ENCODE measurements at regions not wholly inside any gene's neighbourhood (a gene's known extent, or its start where the extent isn't known, plus 50 kb on each side); places are given as distances from the start of the nearest gene placed in this dataset.

DNA sequence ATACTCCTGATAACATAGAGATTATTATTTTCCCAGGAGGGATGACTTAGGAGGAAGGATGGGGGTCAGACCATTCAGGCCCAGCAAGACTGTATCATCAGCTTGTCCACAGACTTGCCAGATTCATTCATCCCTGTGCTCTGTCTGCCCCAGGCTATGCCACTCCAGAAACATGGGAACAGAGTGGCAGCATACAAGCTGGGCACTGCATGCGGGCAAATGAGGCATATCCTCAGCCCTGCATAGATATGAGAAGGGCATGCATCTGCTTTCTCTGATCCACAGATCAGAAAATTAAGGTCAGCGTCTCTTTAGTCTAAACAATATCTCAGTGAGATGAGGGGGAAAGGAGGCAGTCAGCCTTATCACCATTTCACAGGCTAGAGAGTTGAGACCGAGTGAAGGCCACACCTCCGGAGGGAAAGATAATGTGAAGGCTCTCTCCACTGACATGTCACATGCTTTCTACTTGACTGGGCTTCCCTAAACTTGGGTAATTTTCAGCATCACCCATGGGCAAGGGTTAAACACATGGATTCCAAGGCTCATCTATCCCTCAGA, 140.5 kb downstream of the TFAP2B start:
- TF ChIP-seq, protein P1, sequence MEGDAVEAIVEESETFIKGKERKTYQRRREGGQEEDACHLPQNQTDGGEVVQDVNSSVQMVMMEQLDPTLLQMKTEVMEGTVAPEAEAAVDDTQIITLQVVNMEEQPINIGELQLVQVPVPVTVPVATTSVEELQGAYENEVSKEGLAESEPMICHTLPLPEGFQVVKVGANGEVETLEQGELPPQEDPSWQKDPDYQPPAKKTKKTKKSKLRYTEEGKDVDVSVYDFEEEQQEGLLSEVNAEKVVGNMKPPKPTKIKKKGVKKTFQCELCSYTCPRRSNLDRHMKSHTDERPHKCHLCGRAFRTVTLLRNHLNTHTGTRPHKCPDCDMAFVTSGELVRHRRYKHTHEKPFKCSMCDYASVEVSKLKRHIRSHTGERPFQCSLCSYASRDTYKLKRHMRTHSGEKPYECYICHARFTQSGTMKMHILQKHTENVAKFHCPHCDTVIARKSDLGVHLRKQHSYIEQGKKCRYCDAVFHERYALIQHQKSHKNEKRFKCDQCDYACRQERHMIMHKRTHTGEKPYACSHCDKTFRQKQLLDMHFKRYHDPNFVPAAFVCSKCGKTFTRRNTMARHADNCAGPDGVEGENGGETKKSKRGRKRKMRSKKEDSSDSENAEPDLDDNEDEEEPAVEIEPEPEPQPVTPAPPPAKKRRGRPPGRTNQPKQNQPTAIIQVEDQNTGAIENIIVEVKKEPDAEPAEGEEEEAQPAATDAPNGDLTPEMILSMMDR (IDR thresholded peaks at IDR 0.05; ENCODE audit: insufficient read depth, low read length, poor library complexity, severe bottlenecking): no peak
- no peak for TF ChIP-seq EZH2phosphoT487 (conservative IDR thresholded peaks at IDR 0.05; ENCODE audit: low read length)
